H54 (cell line): ENCODE measurements at regions not wholly inside any gene's neighbourhood (a gene's known extent, or its start where the extent isn't known, plus 50 kb on each side); places are given as distances from the start of the nearest gene placed in this dataset.

Experiments used
- DNase-seq: peaks from one replicate; pipeline ENCODE4 v3.0.0; 2011; ENCODE audit warnings: low spot score, mixed read lengths; ENCODE audit not compliant: insufficient read length
- FAIRE-seq: peaks from 3 replicates; lab custom pipeline; 2011; peaks lifted over from hg19 to GRCh38; lab: Jason Lieb, UNC
- POLR2A ChIP-seq: IDR thresholded peaks from 2 replicates; pipeline ENCODE4 v1.6.1; 2011; ENCODE audit warnings: low read depth, mild to moderate bottlenecking, low read length

- no peak for FAIRE-seq
- no peak for TF ChIP-seq POLR2A
- DNase-seq: no peak
Observed at GRCh38 chr3:73207946-73208440, 146.5 kb downstream of the EBLN2 start.

- no peak for TF ChIP-seq POLR2A
- DNase-seq (no peak), FAIRE-seq (no peak)
Observed at GRCh38 chr3:73210759-73211158, 149.3 kb downstream of the EBLN2 start.

- FAIRE-seq (no peak), DNase-seq (no peak)
- no peak for TF ChIP-seq POLR2A
Observed at GRCh38 chr3:73212683-73213082, 151.2 kb downstream of the EBLN2 start.

GRCh38 chr3:73213896-73214295, 152.4 kb downstream of the EBLN2 start:
- TF ChIP-seq POLR2A: no peak
- DNase-seq: no peak
- no peak for FAIRE-seq

GRCh38 chr3:73214846-73215245, 153.4 kb downstream of the EBLN2 start:
- FAIRE-seq (no peak), DNase-seq (no peak)
- TF ChIP-seq POLR2A: no peak

GRCh38 chr3:73215281-73215680, 153.8 kb downstream of the EBLN2 start:
- FAIRE-seq (no peak), DNase-seq (no peak)
- TF ChIP-seq POLR2A: no peak

GRCh38 chr3:73215901-73216300, 154.4 kb downstream of the EBLN2 start:
- no peak for FAIRE-seq
- TF ChIP-seq POLR2A: no peak
- DNase-seq: no peak

GRCh38 chr3:73216310-73216709, 154.9 kb downstream of the EBLN2 start:
- DNase-seq: no peak
- no peak for FAIRE-seq
- TF ChIP-seq POLR2A: no peak

- no peak for FAIRE-seq
- DNase-seq: no peak
- no peak for TF ChIP-seq POLR2A
Observed at GRCh38 chr3:73222126-73222525, 160.7 kb downstream of the EBLN2 start.

GRCh38 chr3:73225146-73225855, 163.8 kb downstream of the EBLN2 start:
- no peak for FAIRE-seq
- no peak for TF ChIP-seq POLR2A
- no peak for DNase-seq

- DNase-seq: no peak
- no peak for FAIRE-seq
- TF ChIP-seq POLR2A: no peak
Observed at GRCh38 chr3:73225991-73226390, 164.5 kb downstream of the EBLN2 start.

- FAIRE-seq (no peak), DNase-seq (no peak)
- no peak for TF ChIP-seq POLR2A
Observed at GRCh38 chr3:73228000-73228399, 166.5 kb downstream of the EBLN2 start.

GRCh38 chr3:73228437-73228836, 167.0 kb downstream of the EBLN2 start:
- FAIRE-seq (no peak), DNase-seq (no peak)
- no peak for TF ChIP-seq POLR2A

GRCh38 chr3:73228959-73229358, 167.5 kb downstream of the EBLN2 start:
- DNase-seq (no peak), FAIRE-seq (no peak)
- no peak for TF ChIP-seq POLR2A

GRCh38 chr3:73234354-73235014, 173.0 kb downstream of the EBLN2 start:
- no peak for DNase-seq
- no peak for FAIRE-seq
- TF ChIP-seq POLR2A: no peak
